GM12892 (cell line): ENCODE measurements at regions not wholly inside any gene's neighbourhood (a gene's known extent, or its start where the extent isn't known, plus 50 kb on each side); places are given as distances from the start of the nearest gene placed in this dataset.
"Not testable (repeated sequence)": the region's sequence is repeated elsewhere in the genome, so short reads cannot be mapped to it uniquely, and the experiment has no call there.

ENCODE experiments used
- DNase-seq: peaks from one replicate; pipeline ENCODE4 v3.0.0; 2011; ENCODE audit not compliant: insufficient read length
- FAIRE-seq: peaks from 2 replicates; lab custom pipeline; 2011; peaks lifted over from hg19 to GRCh38; lab: Jason Lieb, UNC
- POLR2A ChIP-seq: IDR thresholded peaks from 2 replicates; pipeline ENCODE4 v1.6.1; 2011; ENCODE audit warnings: low read depth, low read length, control low read depth
- POLR2AphosphoS5 ChIP-seq: IDR thresholded peaks from 2 replicates; pipeline ENCODE4 v1.6.1; 2011; ENCODE audit warnings: low read depth, low read length, control low read depth
- TAF1 ChIP-seq: IDR thresholded peaks from 2 replicates; pipeline ENCODE4 v1.6.1; 2011; ENCODE audit warnings: low read depth, mild to moderate bottlenecking, control low read depth, low read length, borderline replicate concordance

- TF ChIP-seq TAF1 (no peak), POLR2A (no peak), POLR2AphosphoS5 (no peak)
- FAIRE-seq: no peak
These were observed 81.5 kb downstream of the ZNF22 start for GRCh38 chr10:45082176-45082575.

GRCh38 chr10:45091968-45092367, 91.2 kb downstream of the ZNF22 start:
- FAIRE-seq: no peak
- no peak for TF ChIP-seq TAF1
- TF ChIP-seq POLR2A: no peak
- no peak for TF ChIP-seq POLR2AphosphoS5
- no peak for DNase-seq

More at GRCh38 chr10:45082176-45082575, 81.5 kb downstream of the ZNF22 start:
- no peak for DNase-seq

- DNase-seq (no peak), FAIRE-seq (no peak)
- TF ChIP-seq POLR2AphosphoS5 (no peak), TAF1 (no peak), POLR2A (no peak)
These were observed 93.2 kb downstream of the ZNF22 start for GRCh38 chr10:45093945-45094344.

GRCh38 chr10:45095286-45095685, 94.6 kb downstream of the ZNF22 start:
- DNase-seq (no peak), FAIRE-seq (no peak)
- TF ChIP-seq TAF1 (no peak), POLR2AphosphoS5 (no peak), POLR2A (no peak)

- FAIRE-seq (no peak), DNase-seq (no peak)
- no peak for TF ChIP-seq TAF1
- TF ChIP-seq POLR2A: no peak
- no peak for TF ChIP-seq POLR2AphosphoS5
These were observed 95.3 kb downstream of the ZNF22 start for GRCh38 chr10:45096001-45096400.

- DNase-seq: no peak
- TF ChIP-seq TAF1 (no peak), POLR2AphosphoS5 (no peak), POLR2A (no peak)
These were observed 99.7 kb downstream of the ZNF22 start for GRCh38 chr10:45100429-45100828.

GRCh38 chr10:45104674-45105073, 104.0 kb downstream of the ZNF22 start:
- DNase-seq (no peak), FAIRE-seq (no peak)
- TF ChIP-seq TAF1: no peak
- no peak for TF ChIP-seq POLR2AphosphoS5
- TF ChIP-seq POLR2A: no peak

More at GRCh38 chr10:45100429-45100828, 99.7 kb downstream of the ZNF22 start:
- no peak for FAIRE-seq

- not testable (repeated sequence) for FAIRE-seq, DNase-seq
These were observed 104.6 kb downstream of the ZNF22 start for GRCh38 chr10:45105309-45105708.

- FAIRE-seq (no peak), DNase-seq (no peak)
- TF ChIP-seq TAF1: no peak
- TF ChIP-seq POLR2A: no peak
- TF ChIP-seq POLR2AphosphoS5: no peak
These were observed 105.6 kb downstream of the ZNF22 start for GRCh38 chr10:45106236-45106856.

- FAIRE-seq (no peak), DNase-seq (no peak)
- TF ChIP-seq POLR2AphosphoS5 (no peak), POLR2A (no peak), TAF1 (no peak)
These were observed 110.8 kb downstream of the ZNF22 start for GRCh38 chr10:45111509-45111908.

GRCh38 chr10:45117940-45118339, 117.2 kb downstream of the ZNF22 start:
- DNase-seq, FAIRE-seq: not testable (repeated sequence)

- no peak for FAIRE-seq
- DNase-seq: no peak
- TF ChIP-seq POLR2A (no peak), POLR2AphosphoS5 (no peak), TAF1 (no peak)
These were observed 118.2 kb downstream of the ZNF22 start for GRCh38 chr10:45118929-45119328.

GRCh38 chr10:45122180-45122860, 121.6 kb downstream of the ZNF22 start:
- not testable (repeated sequence) for DNase-seq, FAIRE-seq
